ENCODE measurements at regions not wholly inside any gene's neighbourhood (a gene's known extent, or its start where the extent isn't known, plus 50 kb on each side); places are given as distances from the start of the nearest gene placed in this dataset.

- H3K4me3 ChIP-seq (ENCODE audit: low read depth, low read length): no peak overlapping the region
- TF ChIP-seq CTCF (IDR thresholded peaks at IDR 0.05; ENCODE audit: insufficient read depth, low read depth, low read length, missing control alignments): no peak
- DNase-seq (ENCODE audit: low read depth): no peak
Measured at GRCh38 chr3:4099607-4100006, 203.6 kb upstream of the SETMAR start.

GRCh38 chr3:4107430-4107829 is 195.7 kb upstream of the SETMAR start:
- DNase-seq (ENCODE audit: low read depth): no peak
- no peak for TF ChIP-seq CTCF (IDR thresholded peaks at IDR 0.05; ENCODE audit: insufficient read depth, low read depth, low read length, missing control alignments)
- H3K4me3 ChIP-seq (ENCODE audit: low read depth, low read length): no peak overlapping the region

- TF ChIP-seq CTCF (IDR thresholded peaks at IDR 0.05; ENCODE audit: insufficient read depth, low read depth, low read length, missing control alignments): no peak
- no peak overlapping the region for H3K4me3 ChIP-seq (ENCODE audit: low read depth, low read length)
- DNase-seq (ENCODE audit: low read depth): no peak
Measured at GRCh38 chr3:4113811-4114522, 189.2 kb upstream of the SETMAR start.

GRCh38 chr3:4119119-4119518 is 184.1 kb upstream of the SETMAR start:
- no peak overlapping the region for H3K4me3 ChIP-seq (ENCODE audit: low read depth, low read length)
- TF ChIP-seq CTCF (IDR thresholded peaks at IDR 0.05; ENCODE audit: insufficient read depth, low read depth, low read length, missing control alignments): no peak
- DNase-seq (ENCODE audit: low read depth): no peak

- DNase-seq (ENCODE audit: low read depth): no peak
- H3K4me3 ChIP-seq (ENCODE audit: low read depth, low read length): no peak overlapping the region
- TF ChIP-seq CTCF (IDR thresholded peaks at IDR 0.05; ENCODE audit: insufficient read depth, low read depth, low read length, missing control alignments): no peak
Measured at GRCh38 chr3:4125576-4125975, 177.6 kb upstream of the SETMAR start.

- TF ChIP-seq CTCF (IDR thresholded peaks at IDR 0.05; ENCODE audit: insufficient read depth, low read depth, low read length, missing control alignments): no peak
- DNase-seq (ENCODE audit: low read depth): no peak
- no peak overlapping the region for H3K4me3 ChIP-seq (ENCODE audit: low read depth, low read length)
Measured at GRCh38 chr3:4138150-4138785, 164.9 kb upstream of the SETMAR start.

Measured in GM12865 (cell line).